Panc1 (cell line): ENCODE measurements at regions not wholly inside any gene's neighbourhood (a gene's known extent, or its start where the extent isn't known, plus 50 kb on each side); places are given as distances from the start of the nearest gene placed in this dataset.

Experiments
- CTCF ChIP-seq: fragments of 450-650 bp; IDR thresholded peaks from 2 replicates; pipeline ENCODE4 v1.5.1; 2017; ENCODE audit warnings: mild to moderate bottlenecking
- POLR2AphosphoS5 ChIP-seq: IDR thresholded peaks from 2 replicates; pipeline ENCODE4 v1.6.1; 2012; ENCODE audit warnings: mild to moderate bottlenecking, low read depth, low read length, moderate library complexity
- REST ChIP-seq, 2 experiments: IDR thresholded peaks; 2 replicates each; pipeline ENCODE4 v1.6.1; 2011 to 2012; ENCODE audit warnings: low read depth in 2 of 2, control low read depth in 1 of 2, low read length in 1 of 2, mild to moderate bottlenecking in 1 of 2, moderate library complexity in 1 of 2; ENCODE audit not compliant: insufficient read depth in 1 of 2
- SIN3A ChIP-seq: IDR thresholded peaks from 2 replicates; pipeline ENCODE4 v1.6.1; 2012; ENCODE audit warnings: low read depth, mild to moderate bottlenecking, low read length, moderate library complexity, borderline replicate concordance; ENCODE audit not compliant: insufficient read depth
- TCF7L2 ChIP-seq: IDR thresholded peaks from 2 replicates; pipeline ENCODE4 v1.6.1; 2011; ENCODE audit warnings: mild to moderate bottlenecking, low read depth, low read length, inconsistent platforms

GRCh38 chr2:439077-439476 is 151.2 kb upstream of the ALKAL2 start:
- no peak for TF ChIP-seq TCF7L2
- no peak for TF ChIP-seq CTCF
- TF ChIP-seq REST (IDR thresholded peaks at IDR 0.05; ENCODE audit: insufficient read depth in 1 of 2, low read depth in 2 of 2, low read length in 1 of 2), result no peak
- TF ChIP-seq POLR2AphosphoS5, result no peak
- no peak for TF ChIP-seq SIN3A
